NCI-H524 (cell line): ENCODE measurements at regions not wholly inside any gene's neighbourhood (a gene's known extent, or its start where the extent isn't known, plus 50 kb on each side); places are given as distances from the start of the nearest gene placed in this dataset.
"Not testable (repeated sequence)": the region's sequence is repeated elsewhere in the genome, so short reads cannot be mapped to it uniquely, and the experiment has no call there.

Experiments used
- DNase-seq, 2 experiments: peaks; one replicate each; lab custom pipeline; 2025; lab: John Stamatoyannopoulos, UW

GRCh38 chr16:51542981-51543815 is 392.1 kb upstream of the SALL1 start:
- DNase-seq, result no peak

- DNase-seq, result no peak
Measured at GRCh38 chr16:51540259-51540658, 389.2 kb upstream of the SALL1 start.

GRCh38 chr16:51538707-51539498 is 387.8 kb upstream of the SALL1 start:
- no peak for DNase-seq

- DNase-seq, result no peak
Measured at GRCh38 chr16:51535591-51535990, 384.5 kb upstream of the SALL1 start.

DNA sequence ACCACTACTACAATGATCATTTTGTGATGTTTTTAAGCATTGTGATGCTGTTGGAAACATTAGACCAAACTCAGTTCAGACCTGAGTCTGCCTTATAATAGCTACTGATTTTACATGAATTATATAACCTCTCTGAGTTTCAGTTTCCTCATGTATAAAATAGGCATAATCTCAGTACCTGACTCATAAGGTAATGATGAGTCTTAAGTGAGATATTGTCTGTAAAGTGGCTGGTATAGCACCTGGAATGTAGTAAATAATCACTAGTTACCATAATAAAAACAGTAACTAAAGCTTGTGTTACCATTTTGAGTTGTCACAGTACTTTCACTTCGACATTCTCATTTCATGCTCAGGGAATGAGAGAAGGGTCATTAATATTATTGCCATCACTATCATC is 381.5 kb upstream of the SALL1 start:
- no peak for DNase-seq

DNA sequence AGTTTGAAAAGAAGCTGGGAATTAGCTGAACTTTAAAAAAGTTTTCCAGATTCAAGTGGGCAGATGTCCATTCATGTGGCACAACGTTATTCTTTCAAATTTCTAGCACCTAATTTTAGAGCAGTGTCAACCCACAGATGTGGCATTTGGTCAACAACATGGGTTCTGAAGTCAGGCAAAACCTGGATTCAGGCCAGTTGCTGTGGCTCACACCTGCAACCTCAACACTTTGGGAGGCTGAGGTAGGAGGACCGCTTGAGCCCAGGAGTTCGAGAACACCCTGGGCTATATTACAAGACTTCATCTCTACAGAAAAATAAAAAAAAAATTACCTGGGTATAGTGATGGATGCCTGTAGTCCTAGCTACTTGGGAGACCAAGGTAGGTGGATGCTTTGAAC is 380.2 kb upstream of the SALL1 start:
- DNase-seq, result no peak

GRCh38 chr16:51527349-51527748 is 376.3 kb upstream of the SALL1 start:
- no peak for DNase-seq

- DNase-seq, result no peak
Measured at GRCh38 chr16:51526621-51527020, 375.6 kb upstream of the SALL1 start.

- no peak for DNase-seq
Measured at GRCh38 chr16:51524555-51525373, 373.7 kb upstream of the SALL1 start.

DNA sequence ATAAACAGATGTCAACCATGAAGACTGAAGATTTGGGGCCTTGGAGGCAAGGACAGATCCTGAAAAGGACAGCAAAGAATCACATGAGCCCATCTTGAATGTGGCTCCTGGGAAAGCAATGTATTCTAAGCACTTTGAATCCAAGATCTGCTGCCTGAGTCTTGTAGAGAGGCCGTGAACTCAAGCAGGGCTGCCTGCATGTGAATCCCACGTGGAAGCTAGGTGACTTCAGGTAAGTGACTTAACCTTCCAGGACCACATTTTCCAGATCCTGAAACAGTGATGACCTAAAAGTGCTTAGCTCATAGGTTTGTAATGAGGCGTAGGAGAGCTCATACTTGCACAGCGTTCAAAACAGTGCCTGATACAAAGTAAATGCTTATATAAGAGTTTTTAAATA is 373.0 kb upstream of the SALL1 start:
- DNase-seq, result no peak

- no peak for DNase-seq
Measured at GRCh38 chr16:51523400-51523799, 372.3 kb upstream of the SALL1 start.

- DNase-seq, result no peak
Measured at GRCh38 chr16:51522902-51523301, 371.8 kb upstream of the SALL1 start.

GRCh38 chr16:51516960-51517359 is 365.9 kb upstream of the SALL1 start:
- DNase-seq, result not testable (repeated sequence)

DNA sequence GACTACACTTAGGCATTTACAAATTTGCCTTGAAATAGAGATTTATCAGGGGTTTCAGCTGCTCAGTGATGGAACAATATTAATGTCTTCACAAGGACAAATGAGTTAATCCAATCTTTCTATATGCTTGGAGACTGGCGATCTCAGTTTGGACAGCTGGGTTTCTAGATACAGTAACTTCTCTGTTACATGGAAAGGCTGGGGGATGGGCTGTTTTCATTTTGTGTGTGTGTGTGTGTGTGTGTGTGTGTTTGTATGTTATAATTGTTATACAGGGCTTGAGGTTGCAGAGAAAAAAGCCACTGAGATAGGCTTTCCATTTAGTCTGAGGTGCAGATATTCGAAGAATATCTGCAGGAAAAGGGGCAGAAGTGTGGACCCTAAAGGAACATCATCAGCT is 359.3 kb upstream of the SALL1 start:
- DNase-seq, result no peak

GRCh38 chr16:51509336-51509735 is 358.3 kb upstream of the SALL1 start:
- DNase-seq, result no peak

DNA sequence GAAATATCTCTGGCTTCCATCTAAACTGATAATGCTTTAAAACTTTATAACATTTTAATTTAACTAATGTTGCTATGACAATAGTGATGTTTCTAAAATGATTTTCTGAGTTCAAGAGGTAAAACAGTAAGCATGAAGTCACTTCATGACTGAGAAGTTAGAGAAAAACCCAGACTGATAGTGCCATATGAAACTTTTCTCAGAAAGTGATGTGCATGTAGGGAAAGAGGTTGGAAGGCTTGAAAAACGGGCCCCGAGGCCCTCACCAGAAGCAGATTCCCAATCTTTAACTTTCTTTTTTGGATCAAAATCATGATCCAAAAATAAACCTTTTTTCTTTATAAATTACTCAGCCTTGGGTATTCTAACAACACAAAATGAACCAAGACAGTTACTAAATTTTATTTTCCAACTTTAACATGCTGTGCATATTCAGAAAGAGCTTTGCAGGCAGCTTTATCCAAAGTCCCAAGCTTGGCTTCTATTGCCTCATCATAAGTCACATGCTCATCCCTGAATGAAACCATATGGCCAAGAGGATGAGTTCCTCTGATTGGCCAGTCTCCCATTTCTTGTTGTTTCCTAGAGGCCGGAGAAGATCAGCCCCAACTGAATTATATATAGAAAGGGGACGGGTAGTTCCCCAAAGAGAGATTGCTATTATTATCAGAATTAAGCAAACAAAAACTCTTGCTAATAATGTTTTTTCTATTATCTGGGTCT is 357.6 kb upstream of the SALL1 start:
- no peak for DNase-seq

- DNase-seq, result no peak
Measured at GRCh38 chr16:51507286-51507685, 356.2 kb upstream of the SALL1 start.

- no peak for DNase-seq
Measured at GRCh38 chr16:51500306-51500705, 349.2 kb upstream of the SALL1 start.

- no peak for DNase-seq
Measured at GRCh38 chr16:51497541-51498211, 346.6 kb upstream of the SALL1 start.

DNA sequence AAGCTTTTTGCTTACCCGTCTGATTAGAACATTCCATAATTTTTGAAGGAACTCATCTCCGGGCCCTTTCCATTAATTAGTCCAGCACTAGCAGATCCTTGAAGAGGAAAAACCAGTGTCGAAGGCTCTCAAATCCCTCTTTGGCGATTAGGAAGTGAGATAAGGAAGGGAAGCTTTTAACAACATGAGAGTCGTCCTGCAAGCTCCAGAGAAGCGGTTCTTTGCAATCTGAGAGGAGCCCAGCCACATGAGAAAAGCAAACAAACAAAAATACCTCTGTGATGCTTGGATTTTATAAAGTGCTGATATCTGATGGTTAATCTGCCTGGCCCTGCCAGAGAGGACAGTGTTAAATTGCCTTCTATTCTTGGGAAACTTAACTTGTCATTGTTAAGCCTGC is 339.8 kb upstream of the SALL1 start:
- DNase-seq, result no peak

- DNase-seq, result no peak
Measured at GRCh38 chr16:51487880-51488279, 336.8 kb upstream of the SALL1 start.
